ENCODE measurements at regions not wholly inside any gene's neighbourhood (a gene's known extent, or its start where the extent isn't known, plus 50 kb on each side); places are given as distances from the start of the nearest gene placed in this dataset.
"Not testable (repeated sequence)": the region's sequence is repeated elsewhere in the genome, so short reads cannot be mapped to it uniquely, and the experiment has no call there.

DNA sequence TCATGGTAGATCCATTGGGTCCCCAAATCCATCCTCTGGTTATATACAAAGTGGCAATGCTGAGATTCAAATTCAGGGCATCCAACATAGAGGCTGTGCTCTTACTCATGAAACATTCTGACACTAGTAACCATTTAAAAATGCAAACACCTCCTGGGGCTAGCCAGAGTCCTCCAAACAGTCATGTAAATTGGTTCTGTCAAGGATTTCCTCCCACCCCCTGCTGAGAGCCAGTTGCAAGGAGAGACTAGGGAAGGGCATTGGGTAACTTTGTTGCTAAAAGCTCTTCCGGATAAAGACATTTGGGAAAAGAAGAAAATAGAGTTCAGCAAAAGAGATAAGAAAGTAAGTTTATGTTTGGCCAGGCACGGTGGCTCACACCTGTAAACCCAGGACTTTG, 58.3 kb downstream of the ART5 start:
- H3K27ac ChIP-seq (ENCODE audit: low read depth, low read length); H3K36me3 ChIP-seq (ENCODE audit: control insufficient read depth in 1 of 2, insufficient read depth in 2 of 2, low read length in 2 of 2); H3K9ac ChIP-seq (ENCODE audit: low read depth in 1 of 2, low read length in 2 of 2); H3K4me1 ChIP-seq (ENCODE audit: control insufficient read depth in 1 of 2, insufficient read depth in 2 of 2, low read length in 2 of 2); H3K4me3 ChIP-seq (ENCODE audit: low read depth in 1 of 2, low read length in 2 of 2); H3K9me3 ChIP-seq (ENCODE audit: control insufficient read depth in 1 of 2, low read length in 2 of 2); H3K27me3 ChIP-seq (ENCODE audit: control insufficient read depth in 1 of 2, insufficient read depth in 2 of 2, low read length in 2 of 2): not testable (repeated sequence)

DNA sequence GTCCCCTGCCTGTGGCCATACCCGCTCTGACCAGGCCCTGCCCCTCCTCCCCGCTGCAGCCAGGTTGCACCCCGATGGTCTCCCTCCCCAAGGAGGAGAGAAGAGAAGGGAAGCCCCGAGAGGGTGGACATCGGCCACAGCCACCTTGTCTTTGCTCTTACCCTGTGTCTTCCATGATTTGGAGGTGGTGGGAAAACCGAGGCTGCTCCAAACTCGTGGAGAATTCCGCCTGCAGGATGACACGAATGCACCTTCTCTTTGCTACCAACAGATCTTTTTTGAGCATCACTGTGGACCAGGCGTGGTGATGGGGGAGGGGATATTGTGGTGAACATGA, 60.4 kb downstream of the ART5 start:
- H3K27me3 ChIP-seq (ENCODE audit: control insufficient read depth in 1 of 2, insufficient read depth in 2 of 2, low read length in 2 of 2); H3K4me1 ChIP-seq (ENCODE audit: control insufficient read depth in 1 of 2, insufficient read depth in 2 of 2, low read length in 2 of 2); H3K9me3 ChIP-seq (ENCODE audit: control insufficient read depth in 1 of 2, low read length in 2 of 2); H3K36me3 ChIP-seq (ENCODE audit: control insufficient read depth in 1 of 2, insufficient read depth in 2 of 2, low read length in 2 of 2); H3K27ac ChIP-seq (ENCODE audit: low read depth, low read length); H3K4me3 ChIP-seq (ENCODE audit: low read depth in 1 of 2, low read length in 2 of 2); H3K9ac ChIP-seq (ENCODE audit: low read depth in 1 of 2, low read length in 2 of 2): not testable (repeated sequence)

DNA sequence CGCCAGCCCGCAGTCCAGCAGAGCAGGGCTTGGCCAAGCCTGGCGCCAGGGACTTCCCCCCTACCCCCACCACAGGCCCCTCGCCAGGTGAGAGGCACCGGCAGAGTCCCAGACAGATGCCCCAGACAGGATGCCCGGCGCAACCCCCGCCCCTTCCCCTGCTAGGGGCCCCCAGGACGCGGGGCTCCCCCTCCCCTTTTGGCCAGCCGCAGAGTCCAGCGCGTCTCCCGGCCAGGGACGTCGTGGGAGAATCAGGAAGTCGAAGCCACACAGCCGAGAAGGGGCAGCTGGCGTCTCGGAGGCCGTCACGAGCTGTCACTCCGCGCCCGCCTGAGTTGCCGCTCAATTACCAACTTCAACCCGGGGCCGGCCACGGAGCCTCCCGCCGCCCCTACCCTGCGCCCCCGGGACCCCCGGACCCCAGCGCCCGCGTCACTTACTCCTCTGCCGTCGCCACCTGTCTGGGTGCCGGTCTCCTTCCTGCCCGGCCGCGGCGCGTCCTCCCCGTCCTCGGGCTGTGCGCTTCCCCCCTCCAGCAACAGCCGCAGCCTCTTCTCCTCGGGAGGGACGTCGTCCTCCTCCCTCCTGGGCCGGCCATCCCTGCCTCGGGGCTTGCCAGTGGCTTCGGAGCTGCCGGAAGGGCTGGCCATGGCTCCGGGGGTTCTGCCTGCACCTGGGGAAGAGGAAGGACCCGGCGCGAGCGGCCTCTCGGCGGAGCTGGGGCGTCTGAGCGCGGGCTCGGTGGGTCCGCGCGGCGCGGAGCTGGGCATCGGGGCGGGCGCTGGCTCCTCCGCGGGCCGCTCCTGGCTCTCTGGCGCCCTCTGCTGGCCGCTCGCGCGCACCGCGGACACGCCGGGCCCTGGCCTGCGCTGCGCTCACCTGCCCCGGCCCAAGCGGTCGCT, 61.1 kb downstream of the ART5 start:
- not testable (repeated sequence) for H3K36me3 ChIP-seq (ENCODE audit: control insufficient read depth in 1 of 2, insufficient read depth in 2 of 2, low read length in 2 of 2); H3K9me3 ChIP-seq (ENCODE audit: control insufficient read depth in 1 of 2, low read length in 2 of 2); H3K27ac ChIP-seq (ENCODE audit: low read depth, low read length); H3K9ac ChIP-seq (ENCODE audit: low read depth in 1 of 2, low read length in 2 of 2); H3K27me3 ChIP-seq (ENCODE audit: control insufficient read depth in 1 of 2, insufficient read depth in 2 of 2, low read length in 2 of 2); H3K4me1 ChIP-seq (ENCODE audit: control insufficient read depth in 1 of 2, insufficient read depth in 2 of 2, low read length in 2 of 2)
- H3K4me3 ChIP-seq (ENCODE audit: low read depth in 1 of 2, low read length in 2 of 2): peak overlapping the region in 1 of 2 donors; percentile 32

DNA sequence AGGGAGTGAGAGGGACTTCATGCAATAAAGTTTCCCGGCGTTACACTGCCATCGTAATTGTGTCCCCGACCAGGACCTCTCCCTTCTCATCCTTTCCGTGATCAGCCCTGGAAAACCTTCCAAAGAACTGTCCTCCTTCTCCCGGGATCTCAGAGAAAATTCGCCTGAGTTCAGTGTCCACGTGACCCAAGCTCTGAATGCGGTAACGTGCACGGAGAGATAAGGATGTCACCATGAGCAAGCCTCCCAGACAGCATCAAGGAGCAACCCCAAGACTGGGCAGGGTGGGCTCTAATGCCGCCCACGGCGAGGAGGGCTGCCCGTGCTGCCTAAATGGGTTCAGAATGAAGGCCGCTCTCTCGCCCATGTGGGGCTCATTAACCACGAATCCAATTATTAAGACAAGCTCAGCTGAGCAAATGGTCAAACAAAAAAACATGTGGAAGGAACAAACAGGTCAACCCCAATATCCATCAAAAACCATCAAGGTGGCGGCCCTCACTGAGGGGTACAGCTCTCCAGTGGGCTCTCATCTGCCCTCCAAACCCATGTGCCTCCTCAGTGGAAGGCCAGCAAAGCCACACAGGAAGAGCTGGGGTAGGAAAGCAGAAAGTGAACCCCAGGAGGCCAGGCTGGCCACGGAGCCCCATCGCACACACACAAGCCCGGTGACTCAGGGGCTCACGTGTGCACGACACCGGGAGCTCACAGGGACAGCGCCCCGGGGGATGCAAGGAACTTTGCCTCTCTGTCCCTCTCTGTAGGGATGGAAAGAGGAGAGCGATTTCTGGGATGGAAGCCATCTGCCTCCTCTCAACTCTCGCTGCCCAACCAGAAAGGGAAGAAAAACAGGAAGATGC, 62.0 kb downstream of the ART5 start:
- H3K9me3 ChIP-seq (ENCODE audit: control insufficient read depth in 1 of 2, low read length in 2 of 2); H3K27me3 ChIP-seq (ENCODE audit: control insufficient read depth in 1 of 2, insufficient read depth in 2 of 2, low read length in 2 of 2); H3K9ac ChIP-seq (ENCODE audit: low read depth in 1 of 2, low read length in 2 of 2); H3K36me3 ChIP-seq (ENCODE audit: control insufficient read depth in 1 of 2, insufficient read depth in 2 of 2, low read length in 2 of 2); H3K27ac ChIP-seq (ENCODE audit: low read depth, low read length); H3K4me1 ChIP-seq (ENCODE audit: control insufficient read depth in 1 of 2, insufficient read depth in 2 of 2, low read length in 2 of 2): not testable (repeated sequence)
- H3K4me3 ChIP-seq (ENCODE audit: low read depth in 1 of 2, low read length in 2 of 2): peak overlapping the region; percentile 0 to 43

DNA sequence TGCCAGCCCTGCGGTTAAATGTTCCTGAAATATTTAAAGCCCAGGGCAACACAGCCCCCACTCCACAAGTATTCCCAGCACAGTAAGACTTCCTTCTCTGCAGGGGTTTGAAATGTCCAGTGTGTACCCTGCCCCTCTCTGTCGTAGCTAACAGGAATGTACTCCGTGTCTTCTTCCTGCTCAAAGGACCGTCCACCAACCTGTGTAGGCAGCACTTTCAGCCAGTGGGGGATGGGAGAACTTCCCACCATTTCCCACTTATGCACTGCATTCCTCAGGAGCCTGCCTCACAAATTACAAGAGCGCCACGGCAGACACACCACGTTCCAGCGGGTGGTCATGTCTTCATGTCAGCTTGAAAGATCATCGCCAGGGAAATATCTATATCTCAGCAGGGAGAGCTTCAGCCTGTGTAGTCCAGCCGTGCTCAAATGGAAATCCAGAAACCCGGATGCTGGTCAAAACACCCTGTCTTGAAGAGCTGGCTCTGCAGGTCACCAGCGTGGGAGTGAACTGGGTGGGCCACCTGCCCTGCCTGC, 65.7 kb downstream of the ART5 start:
- not testable (repeated sequence) for H3K9ac ChIP-seq (ENCODE audit: low read depth in 1 of 2, low read length in 2 of 2); H3K27ac ChIP-seq (ENCODE audit: low read depth, low read length)

DNA sequence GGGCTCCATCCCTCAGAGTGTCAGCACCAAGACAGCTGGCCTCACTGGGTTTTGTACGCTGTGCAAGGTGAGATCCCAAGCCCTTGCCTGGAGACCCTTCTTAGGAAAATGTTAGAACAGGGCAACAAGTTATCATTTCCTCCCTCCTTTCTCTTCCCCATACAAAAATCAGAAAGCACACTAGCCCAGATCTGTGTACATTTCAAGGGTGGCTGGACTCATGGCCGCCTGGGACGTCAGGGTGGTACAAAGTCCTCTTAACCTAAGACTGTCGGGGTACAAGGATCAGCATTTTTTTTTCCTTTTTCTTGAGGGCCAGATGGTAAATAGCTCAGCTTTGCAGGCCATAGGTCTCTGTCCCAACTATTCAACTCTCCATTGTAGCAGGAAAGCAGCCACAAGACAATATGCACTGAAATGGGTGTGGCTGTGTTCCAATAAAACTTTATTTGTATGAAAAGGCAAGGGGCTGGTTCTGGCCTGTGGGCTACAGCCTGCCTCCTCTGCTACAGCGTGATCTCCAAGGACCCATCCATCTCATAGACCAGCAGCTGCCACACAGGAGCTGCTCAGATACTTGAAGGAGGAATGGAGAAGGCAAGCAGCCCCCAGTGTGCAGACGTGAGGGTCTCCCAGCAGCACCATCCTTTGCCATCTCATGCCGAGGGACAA, 68.7 kb downstream of the ART5 start:
- not testable (repeated sequence) for H3K36me3 ChIP-seq (ENCODE audit: control insufficient read depth in 1 of 2, insufficient read depth in 2 of 2, low read length in 2 of 2); H3K4me1 ChIP-seq (ENCODE audit: control insufficient read depth in 1 of 2, insufficient read depth in 2 of 2, low read length in 2 of 2); H3K27ac ChIP-seq (ENCODE audit: low read depth, low read length); H3K4me3 ChIP-seq (ENCODE audit: low read depth in 1 of 2, low read length in 2 of 2); H3K27me3 ChIP-seq (ENCODE audit: control insufficient read depth in 1 of 2, insufficient read depth in 2 of 2, low read length in 2 of 2); H3K9me3 ChIP-seq (ENCODE audit: control insufficient read depth in 1 of 2, low read length in 2 of 2); H3K9ac ChIP-seq (ENCODE audit: low read depth in 1 of 2, low read length in 2 of 2)

More for the DNA sequence above, 65.7 kb downstream of the ART5 start:
- not testable (repeated sequence) for H3K9me3 ChIP-seq (ENCODE audit: control insufficient read depth in 1 of 2, low read length in 2 of 2); H3K4me3 ChIP-seq (ENCODE audit: low read depth in 1 of 2, low read length in 2 of 2); H3K4me1 ChIP-seq (ENCODE audit: control insufficient read depth in 1 of 2, insufficient read depth in 2 of 2, low read length in 2 of 2); H3K27me3 ChIP-seq (ENCODE audit: control insufficient read depth in 1 of 2, insufficient read depth in 2 of 2, low read length in 2 of 2); H3K36me3 ChIP-seq (ENCODE audit: control insufficient read depth in 1 of 2, insufficient read depth in 2 of 2, low read length in 2 of 2)

DNA sequence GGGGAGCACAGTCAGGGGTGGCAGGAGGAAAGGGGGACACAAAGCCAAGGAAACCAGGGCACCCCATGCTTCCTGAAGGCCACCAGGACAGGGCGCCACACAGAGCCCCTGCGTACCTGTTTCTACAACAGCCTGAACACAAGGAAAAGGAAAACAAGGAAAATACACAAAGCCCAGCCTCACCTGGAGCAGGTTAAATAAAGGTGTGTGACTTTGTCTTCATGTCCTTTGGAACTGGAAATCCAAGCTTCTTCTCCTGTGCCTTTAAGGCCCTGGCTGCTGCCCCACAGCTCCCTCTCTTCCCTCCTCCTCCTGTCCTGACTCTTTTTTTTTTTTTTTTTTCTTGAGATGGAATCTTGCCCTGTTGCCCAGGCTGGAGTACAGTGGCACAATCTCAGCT, 70.0 kb downstream of the ART5 start:
- not testable (repeated sequence) for H3K9me3 ChIP-seq (ENCODE audit: control insufficient read depth in 1 of 2, low read length in 2 of 2)
- H3K4me3 ChIP-seq (ENCODE audit: low read depth in 1 of 2, low read length in 2 of 2): peak overlapping the region; percentile 23 to 35

DNA sequence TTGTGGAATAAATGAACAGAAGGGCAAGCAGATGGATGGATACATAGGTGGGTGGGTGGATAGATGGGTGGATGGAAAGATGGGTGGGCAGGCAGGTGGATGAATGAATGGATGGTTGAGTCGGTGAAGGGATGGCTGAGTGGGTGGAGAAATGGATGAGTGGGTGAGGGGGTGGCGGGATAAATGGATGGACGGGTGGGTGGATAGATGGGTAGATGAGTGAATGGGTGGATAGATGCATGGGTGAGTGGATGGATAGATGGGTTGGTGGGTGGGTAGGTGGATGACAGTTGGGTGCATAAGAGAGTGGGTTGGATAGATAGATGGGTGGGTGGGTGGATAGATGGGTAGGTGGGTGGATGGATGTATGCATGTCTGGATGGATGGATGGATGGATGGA, 76.0 kb downstream of the ART5 start:
- H3K27ac ChIP-seq (ENCODE audit: low read depth, low read length); H3K9ac ChIP-seq (ENCODE audit: low read depth in 1 of 2, low read length in 2 of 2); H3K4me1 ChIP-seq (ENCODE audit: control insufficient read depth in 1 of 2, insufficient read depth in 2 of 2, low read length in 2 of 2); H3K36me3 ChIP-seq (ENCODE audit: control insufficient read depth in 1 of 2, insufficient read depth in 2 of 2, low read length in 2 of 2); H3K9me3 ChIP-seq (ENCODE audit: control insufficient read depth in 1 of 2, low read length in 2 of 2); H3K4me3 ChIP-seq (ENCODE audit: low read depth in 1 of 2, low read length in 2 of 2); H3K27me3 ChIP-seq (ENCODE audit: control insufficient read depth in 1 of 2, insufficient read depth in 2 of 2, low read length in 2 of 2): not testable (repeated sequence)

More for the DNA sequence above, 70.0 kb downstream of the ART5 start:
- H3K27me3 ChIP-seq (ENCODE audit: control insufficient read depth in 1 of 2, insufficient read depth in 2 of 2, low read length in 2 of 2); H3K4me1 ChIP-seq (ENCODE audit: control insufficient read depth in 1 of 2, insufficient read depth in 2 of 2, low read length in 2 of 2); H3K36me3 ChIP-seq (ENCODE audit: control insufficient read depth in 1 of 2, insufficient read depth in 2 of 2, low read length in 2 of 2); H3K9ac ChIP-seq (ENCODE audit: low read depth in 1 of 2, low read length in 2 of 2): not testable (repeated sequence)
- H3K27ac ChIP-seq (ENCODE audit: low read depth, low read length): peak overlapping the region; percentile 42

DNA sequence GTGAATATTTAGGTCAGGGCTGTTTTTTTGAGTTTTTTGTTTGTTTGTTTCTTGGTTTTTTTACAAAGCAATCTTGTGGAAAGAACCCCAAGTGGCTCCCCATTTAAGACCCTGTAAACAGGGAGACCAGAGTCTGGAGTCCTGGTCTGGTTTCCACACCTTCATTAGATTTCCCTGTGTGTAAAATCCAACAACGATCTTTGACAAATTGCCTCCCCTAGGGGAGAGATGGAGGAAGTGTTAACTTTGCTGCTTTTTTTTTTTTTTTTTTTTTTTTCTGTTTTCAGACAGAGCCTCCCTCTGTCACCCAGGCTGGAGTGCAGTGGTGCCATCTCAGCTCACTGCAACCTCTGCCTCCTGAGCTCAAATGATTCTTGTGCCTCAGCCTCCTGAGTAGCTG, 77.4 kb downstream of the ART5 start:
- not testable (repeated sequence) for H3K4me1 ChIP-seq (ENCODE audit: control insufficient read depth in 1 of 2, insufficient read depth in 2 of 2, low read length in 2 of 2); H3K4me3 ChIP-seq (ENCODE audit: low read depth in 1 of 2, low read length in 2 of 2); H3K36me3 ChIP-seq (ENCODE audit: control insufficient read depth in 1 of 2, insufficient read depth in 2 of 2, low read length in 2 of 2); H3K27ac ChIP-seq (ENCODE audit: low read depth, low read length); H3K9ac ChIP-seq (ENCODE audit: low read depth in 1 of 2, low read length in 2 of 2); H3K27me3 ChIP-seq (ENCODE audit: control insufficient read depth in 1 of 2, insufficient read depth in 2 of 2, low read length in 2 of 2); H3K9me3 ChIP-seq (ENCODE audit: control insufficient read depth in 1 of 2, low read length in 2 of 2)

DNA sequence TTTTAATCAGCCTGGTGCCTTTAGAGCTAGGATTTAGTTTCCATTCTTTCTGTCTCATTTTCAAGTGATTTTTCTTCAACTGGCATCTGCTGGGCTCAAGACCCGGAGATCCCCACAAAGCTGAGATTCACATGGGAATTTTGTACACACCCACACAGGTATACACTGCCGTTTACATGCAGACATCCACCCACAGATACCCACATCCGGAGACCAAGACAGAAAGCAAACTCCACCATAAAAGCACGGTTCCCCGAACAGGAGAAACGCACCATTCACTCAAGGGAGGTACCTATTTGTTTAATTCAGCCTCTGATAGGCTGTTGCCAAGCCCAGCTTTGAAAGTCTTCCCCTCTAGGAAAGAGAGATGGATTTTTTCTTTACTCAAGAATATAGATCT, 87.2 kb downstream of the ART5 start:
- H3K27me3 ChIP-seq (ENCODE audit: control insufficient read depth in 1 of 2, insufficient read depth in 2 of 2, low read length in 2 of 2); H3K27ac ChIP-seq (ENCODE audit: low read depth, low read length); H3K9me3 ChIP-seq (ENCODE audit: control insufficient read depth in 1 of 2, low read length in 2 of 2); H3K36me3 ChIP-seq (ENCODE audit: control insufficient read depth in 1 of 2, insufficient read depth in 2 of 2, low read length in 2 of 2); H3K4me1 ChIP-seq (ENCODE audit: control insufficient read depth in 1 of 2, insufficient read depth in 2 of 2, low read length in 2 of 2); H3K4me3 ChIP-seq (ENCODE audit: low read depth in 1 of 2, low read length in 2 of 2); H3K9ac ChIP-seq (ENCODE audit: low read depth in 1 of 2, low read length in 2 of 2): not testable (repeated sequence)

All from duodenal mucosa (tissue), 2 donors.